ENCODE measurements at regions not wholly inside any gene's neighbourhood (a gene's known extent, or its start where the extent isn't known, plus 50 kb on each side); places are given as distances from the start of the nearest gene placed in this dataset.

GRCh38 chr5:66538126-66538525 lies 58.1 kb upstream of the MAST4 start:
- no peak for TF ChIP-seq CTCF (conservative IDR thresholded peaks at IDR 0.05)
- no peak overlapping the region for H3K27ac ChIP-seq

- no peak overlapping the region for H3K27ac ChIP-seq
- TF ChIP-seq CTCF (conservative IDR thresholded peaks at IDR 0.05), result no peak
Observed at GRCh38 chr5:66538531-66538930, 57.7 kb upstream of the MAST4 start.

- H3K27ac ChIP-seq, result no peak overlapping the region
- no peak for TF ChIP-seq CTCF (conservative IDR thresholded peaks at IDR 0.05)
Observed at GRCh38 chr5:66540078-66540477, 56.1 kb upstream of the MAST4 start.

GRCh38 chr5:66542711-66543110 lies 53.5 kb upstream of the MAST4 start:
- no peak for TF ChIP-seq CTCF (conservative IDR thresholded peaks at IDR 0.05)
- no peak overlapping the region for H3K27ac ChIP-seq

All from VCaP (cell line).